ENCODE measurements at regions not wholly inside any gene's neighbourhood (a gene's known extent, or its start where the extent isn't known, plus 50 kb on each side); places are given as distances from the start of the nearest gene placed in this dataset.

- TF ChIP-seq CTCF (IDR thresholded peaks at IDR 0.05; ENCODE audit: low read length) (no peak), EZH2 (optimal IDR thresholded peaks at IDR 0.05; ENCODE audit: low read depth, low read length) (no peak)
Measured at GRCh38 chr9:105921057-105921726, 226.9 kb downstream of the TMEM38B start.

Measured in MM.1S (cell line).